ENCODE measurements at regions not wholly inside any gene's neighbourhood (a gene's known extent, or its start where the extent isn't known, plus 50 kb on each side); places are given as distances from the start of the nearest gene placed in this dataset.

DNA sequence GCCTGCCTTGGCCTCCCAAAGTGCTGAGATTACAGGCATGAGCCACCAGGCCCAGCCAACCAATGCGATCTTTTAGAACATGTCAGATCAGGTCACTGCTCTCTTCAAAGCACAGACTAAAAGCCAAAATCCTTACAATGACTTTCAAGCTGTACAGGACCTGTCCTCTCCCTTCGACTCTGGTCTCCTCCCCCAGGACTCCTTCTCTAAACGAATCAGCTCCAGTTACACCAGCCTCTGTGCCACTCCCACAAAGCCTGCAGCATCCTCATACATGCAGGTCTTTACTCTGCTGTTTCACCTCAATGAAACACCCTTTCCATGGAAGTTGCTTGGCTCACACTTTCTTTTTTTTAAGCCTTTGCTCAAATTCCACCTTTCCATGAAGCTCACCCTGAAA, 436.0 kb downstream of the METTL4 start:
- TF ChIP-seq EZH2 (IDR thresholded peaks at IDR 0.05; ENCODE audit: insufficient read depth, poor library complexity, severe bottlenecking) (no peak), EZH2phosphoT487 (IDR thresholded peaks at IDR 0.05; ENCODE audit: insufficient read depth, low read depth) (no peak)
